Adrenal gland (tissue), 9 donors: ENCODE measurements at regions not wholly inside any gene's neighbourhood (a gene's known extent, or its start where the extent isn't known, plus 50 kb on each side); places are given as distances from the start of the nearest gene placed in this dataset.

Experiments used
- DNase-seq, 7 donors: peaks; one replicate each; pipeline ENCODE4 v3.0.0-alpha.2; 2019 to 2020
- H3K27ac ChIP-seq, 5 donors: fragments of 200-600 bp; sonication (generic) in 4 of 5; 1 replicate in 3 of 5; 2 replicates in 2 of 5; pipeline versions ENCODE4 v1.5.1 to v1.8.0; 2016 to 2020; ENCODE audit warnings: mild to moderate bottlenecking in 1 of 5
- H3K27me3 ChIP-seq: fragments of 200-600 bp; 2 replicates; pipeline ENCODE4 v1.8.0; 2021
- H3K36me3 ChIP-seq, 2 donors: fragments of 200-600 bp; replicated peaks in 1 of 2; 1 replicate in 1 of 2; 2 replicates in 1 of 2; pipeline versions ENCODE4 v1.5.1 to v1.8.0; 2018 to 2022
- H3K4me1 ChIP-seq, 2 donors: fragments of 200-600 bp; replicated peaks in 1 of 2; 1 replicate in 1 of 2; 2 replicates in 1 of 2; pipeline versions ENCODE4 v1.5.1 to v1.8.0; 2018 to 2021
- H3K4me3 ChIP-seq, 4 donors: fragments of 200-600 bp; sonication (generic) in 3 of 4; one replicate each; pipeline ENCODE4 v1.5.1; 2016 to 2018
- H3K9me3 ChIP-seq, 3 donors: fragments of 200-600 bp; sonication (generic) in 1 of 3; replicated peaks in 1 of 3; 1 replicate in 2 of 3; 2 replicates in 1 of 3; pipeline versions ENCODE4 v1.5.1 to v1.8.0; 2016 to 2021
- POLR2A ChIP-seq, 2 donors: fragments of 450-650 bp; IDR thresholded peaks; one replicate each; pipeline ENCODE4 v1.6.1; 2017; ENCODE audit warnings: antibody characterized with exemption in 2 of 2, mild to moderate bottlenecking in 2 of 2, moderate library complexity in 1 of 2
- WGBS, 4 donors: extraction: QIAGEN DNeasy Blood & Tissue Kit in 2 of 4; methylation state at CpG; one replicate each; pipeline versions ENCODE4 v1.1.5 to v1.1.7; 2013 to 2017; 5-methylcytosine and 5-hydroxymethylcytosine counted together
- intact Hi-C, 2 donors: fragments of 100-400 bp; cut with DNase I; formaldehyde crosslinking; loops; one replicate each; pipeline versions ENCODE4 v1.14.1 to v1.15.0; 2022 to 2023
- TF ChIP-seq, protein P1 (sequence below), 6 experiments: fragments of 450-650 bp in 4 of 6; fragments of 200-600 bp in 2 of 6; sonication (generic) in 1 of 6; IDR thresholded peaks; 1 replicate in 5 of 6; 2 replicates in 1 of 6; pipeline versions ENCODE4 v1.5.1 to v1.8.0; 2016 to 2021; ENCODE audit warnings: antibody characterized with exemption in 6 of 6, mild to moderate bottlenecking in 2 of 6, moderate library complexity in 1 of 6
- donor health status: healthy with polysubstance abuse.
- donor health status: Bipolar disorder and iron deficiency.
- donor health status: DM: yes; HTN: yes; CAD: no.
- donor health status: DM: no; HTN: no; CAD: no.
- donor health status: DM: no; HTN: no; CAD: no.

DNA sequence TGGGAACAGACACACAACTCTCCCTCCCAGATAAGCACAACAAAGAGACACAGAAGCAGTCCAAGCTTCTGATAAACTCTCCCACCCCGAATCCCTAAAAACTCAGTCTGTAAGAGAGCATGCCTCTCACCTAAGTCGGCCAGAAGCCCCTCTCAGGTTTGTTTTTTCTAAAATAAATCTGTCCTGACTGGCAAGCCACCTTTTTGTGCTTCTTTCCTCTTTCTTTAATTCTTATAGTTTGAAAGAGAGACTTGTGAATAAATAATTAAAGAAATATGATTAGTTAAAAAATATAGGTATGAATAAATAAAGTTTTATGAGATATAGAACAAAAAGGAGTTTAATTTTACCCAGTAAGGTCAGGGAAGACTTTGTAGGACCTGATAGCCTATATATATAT, 329.0 kb upstream of the SLCO3A1 start:
- Histone ChIP-seq H3K4me3 (no peak overlapping the region), H3K4me1 (no peaks in the 10 kb centered on the region), H3K9me3 (no peaks in the 10 kb centered on the region), H3K27me3 (no peaks in the 10 kb centered on the region), H3K36me3 (no peaks in the 10 kb centered on the region), H3K27ac (no peak overlapping the region)
- DNase-seq = no peak
- TF ChIP-seq POLR2A (IDR thresholded peaks at IDR 0.05) = no peak
- TF ChIP-seq, protein P1, sequence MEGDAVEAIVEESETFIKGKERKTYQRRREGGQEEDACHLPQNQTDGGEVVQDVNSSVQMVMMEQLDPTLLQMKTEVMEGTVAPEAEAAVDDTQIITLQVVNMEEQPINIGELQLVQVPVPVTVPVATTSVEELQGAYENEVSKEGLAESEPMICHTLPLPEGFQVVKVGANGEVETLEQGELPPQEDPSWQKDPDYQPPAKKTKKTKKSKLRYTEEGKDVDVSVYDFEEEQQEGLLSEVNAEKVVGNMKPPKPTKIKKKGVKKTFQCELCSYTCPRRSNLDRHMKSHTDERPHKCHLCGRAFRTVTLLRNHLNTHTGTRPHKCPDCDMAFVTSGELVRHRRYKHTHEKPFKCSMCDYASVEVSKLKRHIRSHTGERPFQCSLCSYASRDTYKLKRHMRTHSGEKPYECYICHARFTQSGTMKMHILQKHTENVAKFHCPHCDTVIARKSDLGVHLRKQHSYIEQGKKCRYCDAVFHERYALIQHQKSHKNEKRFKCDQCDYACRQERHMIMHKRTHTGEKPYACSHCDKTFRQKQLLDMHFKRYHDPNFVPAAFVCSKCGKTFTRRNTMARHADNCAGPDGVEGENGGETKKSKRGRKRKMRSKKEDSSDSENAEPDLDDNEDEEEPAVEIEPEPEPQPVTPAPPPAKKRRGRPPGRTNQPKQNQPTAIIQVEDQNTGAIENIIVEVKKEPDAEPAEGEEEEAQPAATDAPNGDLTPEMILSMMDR (IDR thresholded peaks at IDR 0.05) = no peak
- intact Hi-C loops = loop anchor here in 1 of 2 donors (5.0 kb wide), 1 partner anchor 222 kb away; no protein-coding TSS in a partner anchor
- 44 to 73% (median 61%) methylated on average over 2 of the region's 2 CpGs for WGBS, 4 donors

DNA sequence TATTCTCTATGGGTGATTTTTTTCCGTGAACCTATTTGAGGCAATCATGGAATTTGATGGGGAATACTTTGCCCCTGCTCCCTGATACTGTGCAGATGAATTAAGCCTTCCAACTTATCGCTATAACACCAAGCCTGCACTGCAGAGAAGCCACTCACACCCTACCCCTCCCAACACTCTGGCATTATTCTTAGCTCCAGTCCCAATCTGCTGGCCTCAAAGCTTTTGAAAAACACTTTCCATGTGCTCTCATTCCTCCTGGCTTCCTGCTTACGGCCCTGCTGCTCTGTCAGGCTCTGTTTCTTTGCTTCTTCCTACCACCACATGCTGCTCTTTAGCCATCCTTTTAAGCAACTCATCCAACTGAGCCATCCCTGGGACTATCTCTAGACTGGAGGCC, 327.8 kb upstream of the SLCO3A1 start:
- H3K4me3 ChIP-seq = no peak overlapping the region
- WGBS, 4 donors = 86 to 92% (median 91%) methylated on average over 3 of the region's 3 CpGs
- H3K27me3 ChIP-seq = no peaks in the 10 kb centered on the region
- H3K9me3 ChIP-seq = no peaks in the 10 kb centered on the region
- H3K4me1 ChIP-seq = no peaks in the 10 kb centered on the region
- no peak for DNase-seq
- no peak overlapping the region for H3K27ac ChIP-seq
- TF ChIP-seq, protein P1 (IDR thresholded peaks at IDR 0.05) = no peak
- no peak for TF ChIP-seq POLR2A (IDR thresholded peaks at IDR 0.05)
- intact Hi-C loops = loop anchor here in 1 of 2 donors (5.0 kb wide), 1 partner anchor 223 kb away; no protein-coding TSS in a partner anchor
- no peaks in the 10 kb centered on the region for H3K36me3 ChIP-seq

DNA sequence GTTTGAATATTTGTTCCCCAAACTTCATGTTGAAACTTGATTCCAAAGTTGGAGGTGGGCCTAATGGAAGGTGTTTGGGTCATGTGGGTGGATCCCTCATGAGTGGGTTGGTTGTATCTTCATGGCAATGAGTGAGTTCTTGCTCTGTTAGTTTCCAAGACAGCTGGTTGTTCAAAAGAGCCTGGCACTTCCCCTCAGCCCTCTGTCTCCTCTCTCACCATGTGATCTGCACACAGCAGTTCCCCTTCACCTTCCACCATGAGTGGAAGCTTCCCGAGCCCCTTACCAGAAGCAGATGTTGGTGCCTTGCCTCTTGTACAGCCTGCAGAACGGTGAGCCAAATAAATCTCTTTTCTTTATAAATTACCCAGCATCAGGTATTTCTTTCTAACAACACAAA, 327.1 kb upstream of the SLCO3A1 start:
- TF ChIP-seq POLR2A (IDR thresholded peaks at IDR 0.05) = no peak
- TF ChIP-seq, protein P1 (IDR thresholded peaks at IDR 0.05) = no peak
- Histone ChIP-seq H3K27me3 (no peaks in the 10 kb centered on the region), H3K9me3 (no peaks in the 10 kb centered on the region), H3K36me3 (no peaks in the 10 kb centered on the region), H3K4me1 (no peaks in the 10 kb centered on the region), H3K4me3 (no peak overlapping the region), H3K27ac (no peak overlapping the region)
- no peak for DNase-seq
- intact Hi-C loops = loop anchor here in 1 of 2 donors (5.0 kb wide), 1 partner anchor 224 kb away; no protein-coding TSS in a partner anchor
- 73 to 84% (median 75%) methylated on average over 2 of the region's 2 CpGs for WGBS, 4 donors

DNA sequence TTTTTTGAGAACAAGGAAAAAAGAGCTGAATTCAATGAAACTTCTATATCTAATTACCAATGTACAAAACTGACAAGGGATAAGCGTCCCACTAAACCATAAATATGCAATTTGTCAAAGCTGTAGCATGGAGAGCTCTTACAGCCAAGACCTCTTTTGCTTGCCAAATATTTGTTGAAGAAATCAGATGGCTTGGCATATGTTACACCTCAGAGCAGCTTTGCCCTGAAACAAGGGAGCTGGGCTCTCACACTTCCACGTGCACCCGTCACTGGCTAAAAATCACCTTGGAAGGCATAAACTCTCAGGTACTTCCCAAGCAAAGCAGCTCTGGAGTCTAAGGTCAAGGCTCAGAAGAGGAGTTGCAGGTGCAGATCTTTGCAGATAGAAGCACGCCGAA, 324.7 kb upstream of the SLCO3A1 start:
- DNase-seq = no peak
- 78 to 94% (median 89%) methylated on average over 5 of the region's 5 CpGs for WGBS, 4 donors
- TF ChIP-seq, protein P1 (IDR thresholded peaks at IDR 0.05) = no peak
- TF ChIP-seq POLR2A (IDR thresholded peaks at IDR 0.05) = no peak
- Histone ChIP-seq H3K27ac (no peak overlapping the region), H3K27me3 (no peaks in the 10 kb centered on the region), H3K36me3 (no peaks in the 10 kb centered on the region), H3K9me3 (no peaks in the 10 kb centered on the region), H3K4me1 (no peaks in the 10 kb centered on the region), H3K4me3 (no peak overlapping the region)
- intact Hi-C loops = loop anchor here in 1 of 2 donors (5.0 kb wide), 1 partner anchor 226 kb away; no protein-coding TSS in a partner anchor
